K562 (cell line): ENCODE measurements at regions not wholly inside any gene's neighbourhood (a gene's known extent, or its start where the extent isn't known, plus 50 kb on each side); places are given as distances from the start of the nearest gene placed in this dataset.
"Not testable (repeated sequence)": the region's sequence is repeated elsewhere in the genome, so short reads cannot be mapped to it uniquely, and the experiment has no call there.

ENCODE experiments used
- ATAC-seq: fragments of 200-7000 bp; cut with Tn5 transposase; 3 replicates; pipeline ENCODE4 v1.9.1; 2020; ENCODE audit warnings: moderate library complexity
- BruUV-seq: library from RNA; stranded (reverse); fragments of 400-500 nt; replicated peaks from 2 replicates; lab custom pipeline; 2021; lab: Mats Ljungman, UMichigan
- CTCF ChIA-PET: fragments of 300-600 bp; formaldehyde crosslinking; extraction: SDS; loops from one replicate; lab custom pipeline; 2021; ENCODE audit warnings: low intra/inter-chr PET ratio; lab: Yijun Ruan, JAX
- POLR2A ChIA-PET: fragments of 300-600, 350-650 bp; sonication (Branson Sonifier 250); formaldehyde crosslinking; extraction: SDS; loops from one replicate; lab custom pipeline; 2021; ENCODE audit warnings: antibody characterized with exemption, inconsistent platforms; lab: Yijun Ruan, JAX
- DNase-seq, 4 experiments: peaks; one replicate each; pipeline versions ENCODE4 v3.0.0 to v3.0.0-alpha.2; 2011 to 2018; ENCODE audit warnings: low spot score in 3 of 4, mixed read lengths in 3 of 4; ENCODE audit errors: extremely low read depth in 1 of 4
- FAIRE-seq: peaks from 2 replicates; lab custom pipeline; 2011; peaks lifted over from hg19 to GRCh38; lab: Jason Lieb, UNC
- H2AFZ ChIP-seq: 2 replicates; pipeline ENCODE4 v1.6.0; 2011; ENCODE audit warnings: low read depth, low read length, control low read depth, inconsistent platforms
- H3K27ac ChIP-seq: fragments of 200-600 bp; 3 replicates; pipeline ENCODE4 v1.8.0; 2011; ENCODE audit warnings: low read depth, mild to moderate bottlenecking, control low read depth, inconsistent platforms, low read length, moderate library complexity, mixed read lengths; ENCODE audit errors: extremely low read depth
- H3K27me3 ChIP-seq, 2 experiments: fragments of 300-600 bp in 1 of 2; 2 replicates in 1 of 2; 3 replicates in 1 of 2; pipeline versions ENCODE4 v1.6.0 to v1.8.0; 2011; ENCODE audit warnings: inconsistent platforms in 2 of 2, low read length in 2 of 2, mild to moderate bottlenecking in 1 of 2, mixed read lengths in 1 of 2, moderate library complexity in 1 of 2; ENCODE audit not compliant: control insufficient read depth in 2 of 2, insufficient read depth in 2 of 2
- H3K36me3 ChIP-seq: fragments of 300-600 bp; 3 replicates; pipeline ENCODE4 v1.8.0; 2011; ENCODE audit warnings: mild to moderate bottlenecking, low read length, inconsistent platforms; ENCODE audit not compliant: control insufficient read depth, insufficient read depth
- H3K4me1 ChIP-seq, 2 experiments: fragments of 200-600 bp in 1 of 2; replicated peaks in 1 of 2; 2 replicates in 1 of 2; 3 replicates in 1 of 2; pipeline versions ENCODE4 v1.5.1 to v1.8.0; 2011; ENCODE audit warnings: inconsistent platforms in 2 of 2, low read length in 2 of 2, mild to moderate bottlenecking in 1 of 2, mixed read lengths in 1 of 2, moderate library complexity in 1 of 2; ENCODE audit not compliant: control insufficient read depth in 2 of 2, insufficient read depth in 2 of 2
- H3K4me2 ChIP-seq: 2 replicates; pipeline ENCODE4 v1.6.1; 2011; ENCODE audit warnings: low read length, control low read depth, inconsistent platforms, mixed read lengths; ENCODE audit not compliant: insufficient read depth
- H3K4me3 ChIP-seq: fragments of 200-600 bp; sonication (generic), shearing (Covaris generic); 2 replicates; pipeline ENCODE4 v1.5.1; 2016; ENCODE audit warnings: control low read depth, inconsistent platforms
- H3K79me2 ChIP-seq: fragments of 200-600 bp; 3 replicates; pipeline ENCODE4 v1.8.0; 2011; ENCODE audit warnings: low read length, inconsistent platforms; ENCODE audit not compliant: control insufficient read depth, insufficient read depth
- H3K9ac ChIP-seq, 2 experiments: 2 replicates each; pipeline versions ENCODE4 v1.6.0 to v1.6.1; 2011; ENCODE audit warnings: low read depth in 2 of 2, low read length in 2 of 2, control low read depth in 1 of 2, inconsistent platforms in 1 of 2, mild to moderate bottlenecking in 1 of 2, mixed read lengths in 1 of 2; ENCODE audit not compliant: insufficient read depth in 1 of 2
- H3K9me1 ChIP-seq: one replicate; pipeline ENCODE4 v1.6.0; 2011; ENCODE audit warnings: inconsistent platforms, mild to moderate bottlenecking, low read length, moderate library complexity; ENCODE audit not compliant: control insufficient read depth, insufficient read depth
- H3K9me3 ChIP-seq: replicated peaks from 2 replicates; pipeline ENCODE4 v1.5.1; 2011; ENCODE audit warnings: low read depth, low read length, inconsistent platforms; ENCODE audit not compliant: control insufficient read depth, insufficient read depth
- H4K20me1 ChIP-seq: replicated peaks from 2 replicates; pipeline ENCODE4 v1.6.1; 2011; ENCODE audit warnings: low read length, inconsistent platforms, mixed read lengths; ENCODE audit not compliant: control insufficient read depth, insufficient read depth
- ATF4 ChIP-seq: fragments of 450-650 bp; formaldehyde crosslinking; IDR thresholded peaks from 2 replicates; pipeline ENCODE4 v1.4.0; 2022; ENCODE audit warnings: mild to moderate bottlenecking, moderate library complexity
- CHD2 ChIP-seq: IDR thresholded peaks from 2 replicates; pipeline ENCODE4 v1.6.1; 2011; ENCODE audit warnings: low read depth, low read length
- COPS2 ChIP-seq: fragments of 450-650 bp; conservative IDR thresholded peaks from 2 replicates; pipeline ENCODE4 v1.6.1; 2016; ENCODE audit warnings: mild to moderate bottlenecking, moderate library complexity
- IFI16 ChIP-seq: fragments of 250-450 bp; sonication (Bioruptor Pico); IDR thresholded peaks from 2 replicates; pipeline ENCODE4 v2.1.2; 2022; ENCODE audit warnings: mild to moderate bottlenecking, inconsistent platforms
- MEF2D ChIP-seq: conservative IDR thresholded peaks from 2 replicates; pipeline ENCODE4 v1.6.1; 2016; ENCODE audit warnings: low read depth, missing genetic modification characterization, missing compliant biosample characterization
- RBM25 ChIP-seq: fragments of 200-400 bp; formaldehyde crosslinking; IDR thresholded peaks from 2 replicates; pipeline ENCODE4 v1.6.1; 2018; ENCODE audit warnings: low read length, low read depth, moderate library complexity; ENCODE audit not compliant: severe bottlenecking
- ZNF318 ChIP-seq, 2 experiments: fragments of 450-650 bp; IDR thresholded peaks; 2 replicates each; pipeline ENCODE4 v1.6.1; 2016; ENCODE audit warnings: mild to moderate bottlenecking in 2 of 2, borderline replicate concordance in 1 of 2, low read depth in 1 of 2, moderate library complexity in 1 of 2
- ZNF395 ChIP-seq: fragments of 200-800 bp; sonication (Bioruptor generic); IDR thresholded peaks from 2 replicates; pipeline ENCODE4 v1.6.1; 2017; ENCODE audit warnings: missing genetic modification characterization, missing compliant biosample characterization
- ZNF436 ChIP-seq: fragments of 250-450, 450-650 bp; sonication (Bioruptor Pico); formaldehyde crosslinking; IDR thresholded peaks from 2 replicates; pipeline ENCODE4 v1.7.0; 2020; ENCODE audit warnings: mild to moderate bottlenecking
- WGBS: fragments of 100-300 bp; shearing (Covaris generic); methylation state at CpG from one replicate; pipeline ENCODE4 v1.1.6; 2016; ENCODE audit warnings: low coverage, mixed read lengths; ENCODE audit not compliant: insufficient coverage; ENCODE audit errors: missing lambda C conversion rate; 5-methylcytosine and 5-hydroxymethylcytosine counted together
- in situ Hi-C: fragments of 300-500 bp; cut with MboI; formaldehyde crosslinking; loops from 4 replicates; pipeline ENCODE4 v1.15.0; 2018; ENCODE audit warnings: inconsistent platforms, mixed read lengths
- intact Hi-C: fragments of 100-400 bp; cut with micrococcal nuclease; formaldehyde crosslinking; loops from 2 replicates; pipeline ENCODE4 v1.14.2; 2022

- no peak for TF ChIP-seq IFI16 (CRISPR knock-in tag)
- TF ChIP-seq CHD2 = no peak
- TF ChIP-seq RBM25 = no peak
- TF ChIP-seq ATF4 = no peak
- TF ChIP-seq COPS2 = no peak
- no peak for TF ChIP-seq MEF2D (tag)
- TF ChIP-seq ZNF395 (CRISPR knock-in tag) = no peak
- TF ChIP-seq ZNF436 = no peak
- no peak for TF ChIP-seq ZNF318 (IDR thresholded peaks at IDR 0.05; ENCODE audit: borderline replicate concordance in 1 of 2, low read depth in 1 of 2)
- TF ChIP-seq, all 486 proteins: peak for 0
Measured at GRCh38 chr18:15005313-15006130, 257.6 kb downstream of the ANKRD30B start (continued).

GRCh38 chr18:15006616-15007015, 258.6 kb downstream of the ANKRD30B start:
- H3K36me3 ChIP-seq, POLR2A ChIA-PET, intact Hi-C loops, BruUV-seq, H3K4me1 ChIP-seq, H2AFZ ChIP-seq, CTCF ChIA-PET, H3K4me3 ChIP-seq, H3K4me2 ChIP-seq, H3K9me3 ChIP-seq, FAIRE-seq, ATAC-seq, in situ Hi-C loops, H3K79me2 ChIP-seq, H4K20me1 ChIP-seq, H3K9me1 ChIP-seq, H3K27ac ChIP-seq, DNase-seq, H3K9ac ChIP-seq, H3K27me3 ChIP-seq: not testable (repeated sequence)
- 0% methylated on average over 2 of the region's 3 CpGs for WGBS
